ENCODE measurements at regions not wholly inside any gene's neighbourhood (a gene's known extent, or its start where the extent isn't known, plus 50 kb on each side); places are given as distances from the start of the nearest gene placed in this dataset.
"Not testable (repeated sequence)": the region's sequence is repeated elsewhere in the genome, so short reads cannot be mapped to it uniquely, and the experiment has no call there.

DNA sequence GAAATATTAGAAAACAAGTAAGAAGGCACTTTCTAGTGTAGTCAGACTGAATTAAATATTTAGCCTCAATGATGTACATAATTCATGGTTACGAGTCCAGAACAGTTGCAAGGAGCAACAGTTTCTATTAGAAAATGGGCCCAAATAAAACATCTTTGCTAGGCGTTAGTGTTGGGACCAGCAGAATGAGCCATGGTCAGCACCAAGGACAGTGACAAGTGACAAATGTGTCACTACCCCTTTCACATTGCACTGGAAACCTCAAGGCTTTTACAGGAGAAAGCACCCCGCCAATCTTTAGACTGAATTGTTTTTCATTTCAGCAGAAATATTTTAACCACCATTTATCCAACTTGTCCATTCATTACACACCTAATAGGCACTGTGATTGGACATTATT lies 301.3 kb upstream of the ADCY2 start:
- Histone ChIP-seq H3K27me3 (ENCODE audit: control insufficient read depth in 3 of 3, insufficient read depth in 3 of 3, low read length in 3 of 3) (no peaks in the 10 kb centered on the region), H3K36me3 (ENCODE audit: control insufficient read depth in 3 of 3, insufficient read depth in 2 of 3, low read depth in 1 of 3, low read length in 3 of 3) (no peaks in the 10 kb centered on the region), H3K27ac (ENCODE audit: low read depth in 1 of 3, low read length in 2 of 3) (no peak overlapping the region), H3K4me3 (ENCODE audit: low read depth in 1 of 3, low read length in 3 of 3) (no peak overlapping the region), H3K9me3 (ENCODE audit: control insufficient read depth in 2 of 2, insufficient read depth in 1 of 2, low read depth in 1 of 2, low read length in 1 of 2) (no peaks in the 10 kb centered on the region), H3K4me1 (ENCODE audit: control insufficient read depth in 3 of 3, insufficient read depth in 2 of 3, low read depth in 1 of 3, low read length in 2 of 3) (no peaks in the 10 kb centered on the region)
- 18 to 29% (median 23%) methylated on average over 3 of the region's 3 CpGs for WGBS, 3 donors
- DNase-seq (peak in 1 of 2 donors; percentile 52), FAIRE-seq (no peak)

- DNase-seq (no peak), FAIRE-seq (no peak)
- Histone ChIP-seq H3K4me1 (ENCODE audit: control insufficient read depth in 3 of 3, insufficient read depth in 2 of 3, low read depth in 1 of 3, low read length in 2 of 3) (no peaks in the 10 kb centered on the region), H3K27me3 (ENCODE audit: control insufficient read depth in 3 of 3, insufficient read depth in 3 of 3, low read length in 3 of 3) (no peaks in the 10 kb centered on the region), H3K4me3 (ENCODE audit: low read depth in 1 of 3, low read length in 3 of 3) (no peak overlapping the region), H3K36me3 (ENCODE audit: control insufficient read depth in 3 of 3, insufficient read depth in 2 of 3, low read depth in 1 of 3, low read length in 3 of 3) (no peaks in the 10 kb centered on the region), H3K27ac (ENCODE audit: low read depth in 1 of 3, low read length in 2 of 3) (no peak overlapping the region), H3K9me3 (ENCODE audit: control insufficient read depth in 2 of 2, insufficient read depth in 1 of 2, low read depth in 1 of 2, low read length in 1 of 2) (no peaks in the 10 kb centered on the region)
- 79 to 90% (median 86%) methylated on average over 2 of the region's 2 CpGs for WGBS, 3 donors
Measured at GRCh38 chr5:7096294-7096693, 299.6 kb upstream of the ADCY2 start.

DNA sequence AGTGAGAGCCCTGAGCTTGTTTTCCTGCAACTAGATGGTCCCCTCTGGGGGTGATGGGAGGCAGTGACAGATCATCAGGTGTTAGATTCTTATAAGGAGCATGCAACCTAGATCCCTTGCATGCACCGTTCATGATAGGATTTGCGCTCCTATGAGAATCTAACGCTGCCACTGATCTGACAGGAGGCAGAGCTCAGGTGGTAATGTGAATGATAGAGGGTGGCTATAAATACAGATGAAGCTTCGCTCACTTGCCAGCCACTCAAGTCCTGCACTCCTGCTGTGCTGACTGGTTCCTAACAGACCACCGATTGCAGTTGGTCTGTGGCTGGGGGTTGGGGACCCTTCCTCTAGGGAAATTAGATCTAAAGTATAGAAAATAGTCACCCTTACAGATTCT lies 290.6 kb upstream of the ADCY2 start:
- Histone ChIP-seq H3K9me3 (ENCODE audit: control insufficient read depth in 2 of 2, insufficient read depth in 1 of 2, low read depth in 1 of 2, low read length in 1 of 2) (no peaks in the 10 kb centered on the region), H3K27ac (ENCODE audit: low read depth in 1 of 3, low read length in 2 of 3) (no peak overlapping the region), H3K4me1 (ENCODE audit: control insufficient read depth in 3 of 3, insufficient read depth in 2 of 3, low read depth in 1 of 3, low read length in 2 of 3) (no peaks in the 10 kb centered on the region), H3K27me3 (ENCODE audit: control insufficient read depth in 3 of 3, insufficient read depth in 3 of 3, low read length in 3 of 3) (no peaks in the 10 kb centered on the region), H3K36me3 (ENCODE audit: control insufficient read depth in 3 of 3, insufficient read depth in 2 of 3, low read depth in 1 of 3, low read length in 3 of 3) (no peaks in the 10 kb centered on the region), H3K4me3 (ENCODE audit: low read depth in 1 of 3, low read length in 3 of 3) (no peak overlapping the region)
- FAIRE-seq (no peak), DNase-seq (no peak)
- WGBS, 3 donors: 71 to 83% (median 78%) methylated on average over 5 of the region's 5 CpGs

GRCh38 chr5:7117961-7118360 lies 278.0 kb upstream of the ADCY2 start:
- Histone ChIP-seq H3K4me1 (ENCODE audit: control insufficient read depth in 3 of 3, insufficient read depth in 2 of 3, low read depth in 1 of 3, low read length in 2 of 3) (no peaks in the 10 kb centered on the region), H3K27me3 (ENCODE audit: control insufficient read depth in 3 of 3, insufficient read depth in 3 of 3, low read length in 3 of 3) (no peaks in the 10 kb centered on the region), H3K9me3 (ENCODE audit: control insufficient read depth in 2 of 2, insufficient read depth in 1 of 2, low read depth in 1 of 2, low read length in 1 of 2) (peaks cover 0 to 5% of the 10 kb centered on the region in 2 donors), H3K4me3 (ENCODE audit: low read depth in 1 of 3, low read length in 3 of 3) (no peak overlapping the region), H3K36me3 (ENCODE audit: control insufficient read depth in 3 of 3, insufficient read depth in 2 of 3, low read depth in 1 of 3, low read length in 3 of 3) (no peaks in the 10 kb centered on the region), H3K27ac (ENCODE audit: low read depth in 1 of 3, low read length in 2 of 3) (no peak overlapping the region)
- DNase-seq (no peak), FAIRE-seq (no peak)
- WGBS, 3 donors: 83 to 86% (median 86%) methylated on average over 6 of the region's 6 CpGs

- 74 to 83% (median 78%) methylated on average over 4 of the region's 4 CpGs for WGBS, 3 donors
Measured at GRCh38 chr5:7131680-7132079, 264.3 kb upstream of the ADCY2 start.

GRCh38 chr5:7146886-7147285 lies 249.1 kb upstream of the ADCY2 start:
- Histone ChIP-seq H3K36me3 (ENCODE audit: control insufficient read depth in 3 of 3, insufficient read depth in 2 of 3, low read depth in 1 of 3, low read length in 3 of 3) (no peaks in the 10 kb centered on the region), H3K9me3 (ENCODE audit: control insufficient read depth in 2 of 2, insufficient read depth in 1 of 2, low read depth in 1 of 2, low read length in 1 of 2) (peaks cover 0 to 8% of the 10 kb centered on the region in 2 donors), H3K4me1 (ENCODE audit: control insufficient read depth in 3 of 3, insufficient read depth in 2 of 3, low read depth in 1 of 3, low read length in 2 of 3) (no peaks in the 10 kb centered on the region), H3K4me3 (ENCODE audit: low read depth in 1 of 3, low read length in 3 of 3) (no peak overlapping the region), H3K27ac (ENCODE audit: low read depth in 1 of 3, low read length in 2 of 3) (no peak overlapping the region), H3K27me3 (ENCODE audit: control insufficient read depth in 3 of 3, insufficient read depth in 3 of 3, low read length in 3 of 3) (no peaks in the 10 kb centered on the region)
- FAIRE-seq: no peak
- DNase-seq: peak; percentile 42 to 61
- WGBS, 3 donors: 15 to 33% (median 21%) methylated on average over 1 of the region's 1 CpG

More at GRCh38 chr5:7131680-7132079, 264.3 kb upstream of the ADCY2 start:
- FAIRE-seq: no peak
- Histone ChIP-seq H3K36me3 (ENCODE audit: control insufficient read depth in 3 of 3, insufficient read depth in 2 of 3, low read depth in 1 of 3, low read length in 3 of 3) (no peaks in the 10 kb centered on the region), H3K9me3 (ENCODE audit: control insufficient read depth in 2 of 2, insufficient read depth in 1 of 2, low read depth in 1 of 2, low read length in 1 of 2) (no peaks in the 10 kb centered on the region), H3K4me3 (ENCODE audit: low read depth in 1 of 3, low read length in 3 of 3) (no peak overlapping the region), H3K27me3 (ENCODE audit: control insufficient read depth in 3 of 3, insufficient read depth in 3 of 3, low read length in 3 of 3) (no peaks in the 10 kb centered on the region), H3K27ac (ENCODE audit: low read depth in 1 of 3, low read length in 2 of 3) (no peak overlapping the region), H3K4me1 (ENCODE audit: control insufficient read depth in 3 of 3, insufficient read depth in 2 of 3, low read depth in 1 of 3, low read length in 2 of 3) (no peaks in the 10 kb centered on the region)
- DNase-seq: no peak

DNA sequence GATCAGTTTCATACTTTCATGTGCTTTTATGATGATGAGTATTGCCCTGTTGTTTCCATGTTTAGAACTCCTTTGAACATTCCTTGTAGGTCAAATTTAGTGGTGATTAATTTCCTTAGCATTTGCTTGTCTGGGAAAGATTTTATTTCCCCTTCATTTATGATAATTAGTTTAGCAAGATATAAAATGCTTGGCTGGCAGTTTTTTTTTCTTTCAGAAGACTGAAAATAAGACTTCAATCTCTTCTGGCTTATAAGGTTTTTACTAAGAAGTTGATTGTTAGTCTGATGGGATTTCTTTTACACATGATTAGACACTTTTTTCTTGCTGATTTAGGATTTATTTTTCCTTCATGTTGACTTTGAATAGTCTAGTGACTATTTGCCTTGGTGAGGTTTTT lies 238.9 kb upstream of the ADCY2 start:
- H3K27ac ChIP-seq (ENCODE audit: low read depth in 1 of 3, low read length in 2 of 3): no peak overlapping the region
- FAIRE-seq (no peak), DNase-seq (no peak)
- H3K27me3 ChIP-seq (ENCODE audit: control insufficient read depth in 3 of 3, insufficient read depth in 3 of 3, low read length in 3 of 3): no peaks in the 10 kb centered on the region
- no peaks in the 10 kb centered on the region for H3K4me1 ChIP-seq (ENCODE audit: control insufficient read depth in 3 of 3, insufficient read depth in 2 of 3, low read depth in 1 of 3, low read length in 2 of 3)
- no peaks in the 10 kb centered on the region for H3K36me3 ChIP-seq (ENCODE audit: control insufficient read depth in 3 of 3, insufficient read depth in 2 of 3, low read depth in 1 of 3, low read length in 3 of 3)
- no peak overlapping the region for H3K4me3 ChIP-seq (ENCODE audit: low read depth in 1 of 3, low read length in 3 of 3)
- peaks cover 0 to 3% of the 10 kb centered on the region in 2 donors for H3K9me3 ChIP-seq (ENCODE audit: control insufficient read depth in 2 of 2, insufficient read depth in 1 of 2, low read depth in 1 of 2, low read length in 1 of 2)

DNA sequence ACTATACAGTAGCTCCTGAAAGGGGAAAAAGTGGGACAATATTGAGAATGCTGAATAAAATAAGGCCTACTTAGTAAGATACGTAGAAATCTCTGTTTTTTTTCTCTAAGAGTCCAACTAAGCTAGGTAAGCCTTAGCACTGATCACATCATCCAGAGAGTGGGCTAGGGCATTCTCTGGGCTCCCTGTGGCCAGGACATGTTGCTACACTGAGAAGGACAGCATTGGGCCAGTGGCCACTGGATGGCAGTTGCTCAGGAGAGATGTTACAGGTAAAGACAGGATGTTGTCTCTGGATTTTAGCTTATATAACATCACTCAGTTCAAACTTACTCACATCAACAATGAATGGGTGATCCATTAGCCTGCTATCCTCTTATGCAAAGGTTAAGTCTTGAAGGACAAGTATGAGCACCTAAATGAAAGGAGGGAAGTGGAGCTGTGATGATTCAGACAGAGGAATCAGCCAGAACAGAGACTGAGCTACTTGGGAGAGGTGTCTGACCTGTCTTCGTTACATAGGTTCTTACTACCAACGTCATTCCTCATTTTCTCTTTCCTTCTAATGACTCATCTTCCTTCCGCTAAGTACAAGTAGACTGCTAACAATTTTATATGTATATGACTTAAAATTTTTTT lies 226.6 kb upstream of the ADCY2 start:
- Histone ChIP-seq H3K9me3 (ENCODE audit: control insufficient read depth in 2 of 2, insufficient read depth in 1 of 2, low read depth in 1 of 2, low read length in 1 of 2) (no peaks in the 10 kb centered on the region), H3K4me3 (ENCODE audit: low read depth in 1 of 3, low read length in 3 of 3) (no peak overlapping the region), H3K27ac (ENCODE audit: low read depth in 1 of 3, low read length in 2 of 3) (no peak overlapping the region), H3K36me3 (ENCODE audit: control insufficient read depth in 3 of 3, insufficient read depth in 2 of 3, low read depth in 1 of 3, low read length in 3 of 3) (no peaks in the 10 kb centered on the region), H3K27me3 (ENCODE audit: control insufficient read depth in 3 of 3, insufficient read depth in 3 of 3, low read length in 3 of 3) (no peaks in the 10 kb centered on the region), H3K4me1 (ENCODE audit: control insufficient read depth in 3 of 3, insufficient read depth in 2 of 3, low read depth in 1 of 3, low read length in 2 of 3) (no peaks in the 10 kb centered on the region)
- DNase-seq (no peak), FAIRE-seq (no peak)
- 71 to 84% (median 82%) methylated on average over 4 of the region's 4 CpGs for WGBS, 3 donors

DNA sequence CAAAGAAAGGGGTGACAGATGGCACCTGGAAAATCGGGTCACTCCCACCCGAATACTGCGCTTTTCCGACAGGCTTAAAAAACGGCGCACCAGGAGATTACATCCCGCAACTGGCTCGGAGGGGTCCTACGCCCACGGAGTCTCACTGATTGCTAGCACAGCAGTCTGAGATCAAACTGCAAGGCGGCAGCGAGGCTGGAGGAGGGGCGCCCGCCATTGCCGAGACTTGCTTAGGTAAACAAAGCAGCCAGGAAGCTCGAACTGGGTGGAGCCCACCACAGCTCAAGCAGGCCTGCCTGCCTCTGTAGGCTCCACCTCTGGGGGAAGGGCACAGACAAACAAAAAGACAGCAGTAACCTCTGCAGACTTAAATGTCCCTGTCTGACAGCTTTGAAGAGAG lies 225.2 kb upstream of the ADCY2 start:
- not testable (repeated sequence) for H3K4me3 ChIP-seq (ENCODE audit: low read depth in 1 of 3, low read length in 3 of 3); H3K27ac ChIP-seq (ENCODE audit: low read depth in 1 of 3, low read length in 2 of 3); DNase-seq; FAIRE-seq; H3K36me3 ChIP-seq (ENCODE audit: control insufficient read depth in 3 of 3, insufficient read depth in 2 of 3, low read depth in 1 of 3, low read length in 3 of 3); H3K9me3 ChIP-seq (ENCODE audit: control insufficient read depth in 2 of 2, insufficient read depth in 1 of 2, low read depth in 1 of 2, low read length in 1 of 2); H3K27me3 ChIP-seq (ENCODE audit: control insufficient read depth in 3 of 3, insufficient read depth in 3 of 3, low read length in 3 of 3); H3K4me1 ChIP-seq (ENCODE audit: control insufficient read depth in 3 of 3, insufficient read depth in 2 of 3, low read depth in 1 of 3, low read length in 2 of 3)
- WGBS, 3 donors: 66 to 84% (median 72%) methylated on average over 15 to 16 of the region's 16 CpGs
